A673 (cell line): ENCODE measurements at regions not wholly inside any gene's neighbourhood (a gene's known extent, or its start where the extent isn't known, plus 50 kb on each side); places are given as distances from the start of the nearest gene placed in this dataset.

ENCODE experiments used
- BruUV-seq: library from RNA; stranded (reverse); fragments of 400-500 nt; replicated peaks from 2 replicates; lab custom pipeline; 2021; lab: Mats Ljungman, UMichigan
- CTCF ChIA-PET: fragments of 300-600 bp; sonication (Branson Sonifier 250); formaldehyde crosslinking; loops from one replicate; lab custom pipeline; 2022; ENCODE audit warnings: antibody characterized with exemption; lab: Charles Lee
- POLR2A ChIA-PET: fragments of 300-600 bp; sonication (Branson Sonifier 250); formaldehyde crosslinking; loops from one replicate; lab custom pipeline; 2022; ENCODE audit warnings: antibody characterized with exemption; ENCODE audit not compliant: low non-redundant PET; lab: Charles Lee
- DNase-seq: peaks from one replicate; pipeline ENCODE4 v3.0.0-alpha.2; 2015; ENCODE audit warnings: low spot score
- H3K27ac ChIP-seq: fragments of 200-600 bp; sonication (generic); 2 replicates; pipeline ENCODE4 v1.5.1; 2016; ENCODE audit warnings: mixed run types, low read depth, mild to moderate bottlenecking, mixed read lengths, antibody characterized with exemption, low read length; ENCODE audit not compliant: poor library complexity, severe bottlenecking
- H3K27me3 ChIP-seq: fragments of 200-600 bp; sonication (generic); replicated peaks from 2 replicates; pipeline ENCODE4 v1.6.1; 2017; ENCODE audit warnings: mixed run types, low read depth, mild to moderate bottlenecking, mixed read lengths, antibody characterized with exemption, low read length; ENCODE audit not compliant: insufficient read depth, poor library complexity
- H3K36me3 ChIP-seq: fragments of 200-600 bp; sonication (generic); 2 replicates; pipeline ENCODE4 v1.6.1; 2016; ENCODE audit warnings: mixed run types, mild to moderate bottlenecking, mixed read lengths, antibody characterized with exemption, low read length; ENCODE audit not compliant: insufficient read depth, poor library complexity, severe bottlenecking
- H3K4me1 ChIP-seq: fragments of 200-600 bp; sonication (generic); 2 replicates; pipeline ENCODE4 v1.6.1; 2017; ENCODE audit warnings: mixed run types, mild to moderate bottlenecking, mixed read lengths, antibody characterized with exemption, low read length; ENCODE audit not compliant: insufficient read depth, poor library complexity, severe bottlenecking
- H3K4me3 ChIP-seq: fragments of 200-600 bp; sonication (generic); 2 replicates; pipeline ENCODE4 v1.5.1; 2016; ENCODE audit warnings: low read depth, mixed run types, mild to moderate bottlenecking, mixed read lengths, low read length; ENCODE audit not compliant: poor library complexity, severe bottlenecking
- H3K9me3 ChIP-seq: fragments of 200-600 bp; sonication (generic); 2 replicates; pipeline ENCODE4 v1.6.1; 2016; ENCODE audit warnings: mixed run types, low read depth, mild to moderate bottlenecking, mixed read lengths, antibody characterized with exemption, low read length; ENCODE audit not compliant: poor library complexity, severe bottlenecking
- EZH2 ChIP-seq: fragments of 200-600 bp; sonication (generic); IDR thresholded peaks from 2 replicates; pipeline ENCODE4 v1.6.1; 2017; ENCODE audit warnings: borderline replicate concordance, low read depth, mild to moderate bottlenecking, mixed read lengths, antibody characterized with exemption, low read length; ENCODE audit not compliant: poor library complexity, severe bottlenecking
- intact Hi-C: fragments of 100-400 bp; cut with micrococcal nuclease; formaldehyde crosslinking; loops from one replicate; pipeline ENCODE4 v1.10.0; 2022; ENCODE audit not compliant: unreplicated experiment
- TF ChIP-seq, protein P1 (sequence below): fragments of 300-800, 200-600 bp; sonication (generic); conservative IDR thresholded peaks from 2 replicates; pipeline ENCODE4 v1.5.1; 2017; ENCODE audit warnings: low read depth, mild to moderate bottlenecking, antibody characterized with exemption, low read length, moderate library complexity, mixed read lengths

DNA sequence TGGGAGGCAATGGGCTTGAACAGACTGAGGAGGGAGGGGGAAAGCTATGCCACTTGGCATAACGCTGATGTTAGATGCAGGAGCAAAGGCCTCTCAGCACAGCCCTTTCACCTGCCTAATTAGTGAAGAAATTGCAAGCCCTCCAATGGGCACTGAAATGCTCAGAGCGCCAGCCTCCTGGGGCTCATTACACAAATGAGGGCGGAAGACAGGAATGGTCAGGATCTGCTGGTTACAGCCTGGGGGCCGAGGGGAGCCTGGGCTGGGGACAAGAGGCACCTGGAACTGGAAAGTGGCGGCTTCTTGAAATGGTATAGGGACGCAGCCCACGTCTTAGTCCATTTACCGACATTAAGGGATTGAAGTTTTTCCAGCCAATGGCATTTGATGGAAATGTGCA is 50.2 kb upstream of the PLET1 start:
- CTCF ChIA-PET, result no interaction called here

GRCh38 chr11:112315057-112315720 is 54.5 kb upstream of the PLET1 start:
- ChIA-PET CTCF (interaction anchor here (0.6 kb wide), 1 partner anchor 36 kb away, joined by 6 read pairs; no protein-coding TSS in a partner anchor), POLR2A (no interaction called here)
- Histone ChIP-seq H3K27ac (no peak overlapping the region), H3K36me3 (no peaks in the 10 kb centered on the region), H3K4me3 (no peak overlapping the region), H3K9me3 (no peaks in the 10 kb centered on the region), H3K4me1 (peaks cover 5% of the 10 kb centered on the region), H3K27me3 (no peaks in the 10 kb centered on the region)
- no TSS peak for BruUV-seq
- TF ChIP-seq, protein P1, sequence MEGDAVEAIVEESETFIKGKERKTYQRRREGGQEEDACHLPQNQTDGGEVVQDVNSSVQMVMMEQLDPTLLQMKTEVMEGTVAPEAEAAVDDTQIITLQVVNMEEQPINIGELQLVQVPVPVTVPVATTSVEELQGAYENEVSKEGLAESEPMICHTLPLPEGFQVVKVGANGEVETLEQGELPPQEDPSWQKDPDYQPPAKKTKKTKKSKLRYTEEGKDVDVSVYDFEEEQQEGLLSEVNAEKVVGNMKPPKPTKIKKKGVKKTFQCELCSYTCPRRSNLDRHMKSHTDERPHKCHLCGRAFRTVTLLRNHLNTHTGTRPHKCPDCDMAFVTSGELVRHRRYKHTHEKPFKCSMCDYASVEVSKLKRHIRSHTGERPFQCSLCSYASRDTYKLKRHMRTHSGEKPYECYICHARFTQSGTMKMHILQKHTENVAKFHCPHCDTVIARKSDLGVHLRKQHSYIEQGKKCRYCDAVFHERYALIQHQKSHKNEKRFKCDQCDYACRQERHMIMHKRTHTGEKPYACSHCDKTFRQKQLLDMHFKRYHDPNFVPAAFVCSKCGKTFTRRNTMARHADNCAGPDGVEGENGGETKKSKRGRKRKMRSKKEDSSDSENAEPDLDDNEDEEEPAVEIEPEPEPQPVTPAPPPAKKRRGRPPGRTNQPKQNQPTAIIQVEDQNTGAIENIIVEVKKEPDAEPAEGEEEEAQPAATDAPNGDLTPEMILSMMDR, result no peak
- no peak for TF ChIP-seq EZH2
- no peak for DNase-seq
- intact Hi-C loops, result no loop called here

More for the DNA sequence above, 50.2 kb upstream of the PLET1 start:
- POLR2A ChIA-PET, result no interaction called here
- DNase-seq, result no peak
- H3K36me3 ChIP-seq, result peaks cover 13% of the 10 kb centered on the region
- BruUV-seq, result no TSS peak
- TF ChIP-seq, protein P1, result no peak
- no peak for TF ChIP-seq EZH2
- peaks cover 9% of the 10 kb centered on the region for H3K4me1 ChIP-seq
- H3K27me3 ChIP-seq, result no peaks in the 10 kb centered on the region
- H3K4me3 ChIP-seq, result no peak overlapping the region
- H3K27ac ChIP-seq, result no peak overlapping the region
- intact Hi-C loops, result no loop called here
- H3K9me3 ChIP-seq, result no peaks in the 10 kb centered on the region

DNA sequence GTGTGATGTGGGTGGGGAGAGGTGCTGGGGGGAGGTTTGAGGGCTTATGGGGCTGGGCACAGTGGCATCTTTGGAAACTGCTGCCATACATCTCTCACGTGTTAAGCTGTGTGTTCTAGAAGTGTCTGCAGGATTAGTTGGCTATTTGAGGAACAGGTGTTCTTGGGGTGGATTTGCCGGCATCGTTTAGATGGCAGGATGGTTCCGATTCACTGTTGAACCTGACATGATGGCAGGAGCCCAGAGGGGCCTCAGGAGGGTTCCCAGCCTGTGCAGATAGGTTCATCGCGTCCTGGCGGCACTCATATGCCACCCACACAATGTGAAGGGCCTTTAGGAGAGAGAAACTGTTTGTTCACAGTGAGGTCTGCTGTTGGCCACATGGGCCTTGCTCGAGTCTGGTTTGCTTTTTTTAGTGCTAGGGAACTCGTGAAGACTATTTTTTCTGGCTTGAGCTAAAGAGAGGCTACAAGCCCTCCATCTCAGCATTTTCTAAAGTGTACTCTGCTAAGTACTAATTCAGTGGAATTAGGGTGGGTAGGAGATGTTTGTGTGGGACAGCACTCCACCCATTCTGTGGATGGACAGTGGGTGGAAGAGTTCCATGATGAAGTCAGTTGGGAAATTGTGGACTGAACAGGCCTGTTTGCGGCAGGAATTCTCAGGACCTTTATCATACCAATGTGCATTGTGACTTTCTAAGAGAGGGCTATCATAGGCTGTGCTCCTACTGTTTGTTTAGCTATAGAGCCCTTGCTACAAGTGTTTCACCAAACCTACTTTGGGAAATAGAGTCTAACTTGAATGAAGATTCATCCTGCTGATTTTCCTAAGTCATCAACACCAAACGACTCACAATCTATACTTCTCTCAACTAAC is 55.4 kb upstream of the PLET1 start:
- ChIA-PET POLR2A (no interaction called here), CTCF (interaction anchor here (0.6 kb wide), 1 partner anchor 37 kb away, joined by 6 read pairs; no protein-coding TSS in a partner anchor)
- TF ChIP-seq, protein P1, result no peak
- TF ChIP-seq EZH2, result no peak
- BruUV-seq, result no TSS peak
- no peak overlapping the region for H3K27ac ChIP-seq
- H3K36me3 ChIP-seq, result no peaks in the 10 kb centered on the region
- intact Hi-C loops, result no loop called here
- H3K27me3 ChIP-seq, result no peaks in the 10 kb centered on the region
- no peak overlapping the region for H3K4me3 ChIP-seq
- H3K9me3 ChIP-seq, result no peaks in the 10 kb centered on the region
- peaks cover 14% of the 10 kb centered on the region for H3K4me1 ChIP-seq
- DNase-seq, result no peak
